Kidney epithelial cell (primary cell): ENCODE measurements at regions not wholly inside any gene's neighbourhood (a gene's known extent, or its start where the extent isn't known, plus 50 kb on each side); places are given as distances from the start of the nearest gene placed in this dataset.

ENCODE experiments used
- DNase-seq: peaks from one replicate; pipeline ENCODE4 v3.0.0-alpha.2; 2010; ENCODE audit warnings: low read depth
- H3K27me3 ChIP-seq: 2 replicates; pipeline ENCODE4 v1.6.0; 2011; ENCODE audit warnings: low read length; ENCODE audit not compliant: control insufficient read depth, insufficient read depth
- H3K36me3 ChIP-seq: 2 replicates; pipeline ENCODE4 v1.5.1; 2011; ENCODE audit warnings: low read length; ENCODE audit not compliant: control insufficient read depth, insufficient read depth
- H3K4me3 ChIP-seq: 2 replicates; pipeline ENCODE4 v1.5.1; 2011; ENCODE audit warnings: low read depth, mild to moderate bottlenecking, control low read depth, low read length
- CTCF ChIP-seq: IDR thresholded peaks from 2 replicates; pipeline ENCODE4 v1.5.1; 2011; ENCODE audit warnings: mild to moderate bottlenecking, moderate library complexity, low read length, control low read depth, inconsistent platforms; ENCODE audit not compliant: insufficient read depth, poor library complexity, severe bottlenecking

- TF ChIP-seq CTCF = no peak
- no peak for DNase-seq
- Histone ChIP-seq H3K4me3 (no peak overlapping the region), H3K27me3 (no peaks in the 10 kb centered on the region), H3K36me3 (no peaks in the 10 kb centered on the region)
Observed at GRCh38 chr5:68657055-68657961, 436.5 kb upstream of the SLC30A5 start.

- no peak for DNase-seq
- no peaks in the 10 kb centered on the region for H3K27me3 ChIP-seq
- no peak overlapping the region for H3K4me3 ChIP-seq
- TF ChIP-seq CTCF = no peak
- no peaks in the 10 kb centered on the region for H3K36me3 ChIP-seq
Observed at GRCh38 chr5:68658810-68659372, 434.9 kb upstream of the SLC30A5 start.

- Histone ChIP-seq H3K27me3 (no peaks in the 10 kb centered on the region), H3K36me3 (no peaks in the 10 kb centered on the region), H3K4me3 (no peak overlapping the region)
- DNase-seq = no peak
- TF ChIP-seq CTCF = no peak
Observed at GRCh38 chr5:68659881-68660280, 433.9 kb upstream of the SLC30A5 start.

GRCh38 chr5:68661237-68661636 lies 432.6 kb upstream of the SLC30A5 start:
- H3K4me3 ChIP-seq = no peak overlapping the region
- H3K36me3 ChIP-seq = no peaks in the 10 kb centered on the region
- no peak for DNase-seq
- H3K27me3 ChIP-seq = no peaks in the 10 kb centered on the region
- TF ChIP-seq CTCF = peak; percentile 42

GRCh38 chr5:68662804-68663307 lies 431.0 kb upstream of the SLC30A5 start:
- H3K4me3 ChIP-seq = no peak overlapping the region
- H3K36me3 ChIP-seq = no peaks in the 10 kb centered on the region
- no peak for DNase-seq
- TF ChIP-seq CTCF = no peak
- H3K27me3 ChIP-seq = no peaks in the 10 kb centered on the region
